Fibroblast of lung (primary cell): ENCODE measurements at regions not wholly inside any gene's neighbourhood (a gene's known extent, or its start where the extent isn't known, plus 50 kb on each side); places are given as distances from the start of the nearest gene placed in this dataset.

Source experiments
- CTCF ChIP-seq, 2 donors: IDR thresholded peaks in 1 of 2; conservative IDR thresholded peaks in 1 of 2; 1 replicate in 1 of 2; 2 replicates in 1 of 2; pipeline ENCODE4 v1.5.1; 2011 to 2012; ENCODE audit warnings: low read length in 2 of 2, control low read depth in 1 of 2, inconsistent platforms in 1 of 2, low read depth in 1 of 2, mild to moderate bottlenecking in 1 of 2
- EZH2 ChIP-seq: IDR thresholded peaks from 2 replicates; pipeline ENCODE4 v1.5.1; 2012; ENCODE audit warnings: low read length, control low read depth, mild to moderate bottlenecking; ENCODE audit errors: missing control alignments

- TF ChIP-seq CTCF (conservative IDR thresholded peaks at IDR 0.05 in 1 of 2, IDR thresholded peaks at IDR 0.05 in 1 of 2; ENCODE audit: low read depth in 1 of 2, low read length in 2 of 2) (no peak), EZH2 (no peak)
These were observed 1697.9 kb downstream of the PCDH9 start for GRCh38 chr13:65532231-65532630.
